Mesenchymal stem cell (in vitro differentiated cells and primary cell): ENCODE measurements at regions not wholly inside any gene's neighbourhood (a gene's known extent, or its start where the extent isn't known, plus 50 kb on each side); places are given as distances from the start of the nearest gene placed in this dataset.
"Not testable (repeated sequence)": the region's sequence is repeated elsewhere in the genome, so short reads cannot be mapped to it uniquely, and the experiment has no call there.

Experiments used
- DNase-seq: peaks from one replicate; pipeline ENCODE4 v3.0.0-alpha.2; 2013
- H2AFZ ChIP-seq: one replicate; pipeline ENCODE4 v1.6.1; 2013; ENCODE audit warnings: low read depth, mild to moderate bottlenecking, control low read depth, inconsistent platforms, low read length, moderate library complexity
- H2AK5ac ChIP-seq: 2 replicates; pipeline ENCODE4 v1.6.1; 2013; ENCODE audit warnings: low read length, moderate library complexity, mild to moderate bottlenecking, inconsistent platforms; ENCODE audit not compliant: severe bottlenecking
- H2BK120ac ChIP-seq: one replicate; pipeline ENCODE4 v1.6.1; 2013; ENCODE audit warnings: low read depth, mild to moderate bottlenecking, inconsistent platforms, low read length, moderate library complexity
- H2BK12ac ChIP-seq, 2 experiments: one replicate each; pipeline ENCODE4 v1.6.1; 2013; ENCODE audit warnings: inconsistent platforms in 2 of 2, low read length in 2 of 2, mild to moderate bottlenecking in 2 of 2, moderate library complexity in 2 of 2, control low read depth in 1 of 2
- H2BK15ac ChIP-seq: one replicate; pipeline ENCODE4 v1.6.1; 2013; ENCODE audit warnings: mild to moderate bottlenecking, low read depth, inconsistent platforms; ENCODE audit not compliant: poor library complexity, severe bottlenecking
- H2BK5ac ChIP-seq: 2 replicates; pipeline ENCODE4 v1.6.1; 2013; ENCODE audit warnings: low read depth, mild to moderate bottlenecking, low read length, control low read depth, inconsistent platforms; ENCODE audit not compliant: poor library complexity, severe bottlenecking
- H3K14ac ChIP-seq, 2 experiments: one replicate each; pipeline ENCODE4 v1.6.1; 2013; ENCODE audit warnings: inconsistent platforms in 2 of 2, low read length in 2 of 2, control low read depth in 1 of 2, mild to moderate bottlenecking in 1 of 2, moderate library complexity in 1 of 2
- H3K18ac ChIP-seq, 2 experiments: one replicate each; pipeline ENCODE4 v1.6.1; 2013; ENCODE audit warnings: inconsistent platforms in 2 of 2, low read length in 2 of 2, control low read depth in 1 of 2, low read depth in 1 of 2, mild to moderate bottlenecking in 1 of 2
- H3K23ac ChIP-seq, 2 experiments: one replicate each; pipeline ENCODE4 v1.6.1; 2013; ENCODE audit warnings: inconsistent platforms in 2 of 2, low read length in 2 of 2, mild to moderate bottlenecking in 2 of 2, moderate library complexity in 2 of 2, control low read depth in 1 of 2
- H3K27ac ChIP-seq: 2 replicates; pipeline ENCODE4 v1.5.1; 2013; ENCODE audit warnings: mild to moderate bottlenecking, moderate library complexity, low read length, control low read depth, inconsistent platforms; ENCODE audit not compliant: poor library complexity, severe bottlenecking
- H3K27me3 ChIP-seq, 2 experiments: 2 replicates each; pipeline versions ENCODE4 v1.6.1 to v1.7.0; 2013; ENCODE audit warnings: low read length in 2 of 2, mild to moderate bottlenecking in 2 of 2, moderate library complexity in 2 of 2, control low read depth in 1 of 2, inconsistent platforms in 1 of 2; ENCODE audit not compliant: control insufficient read depth in 1 of 2, insufficient read depth in 1 of 2
- H3K36me3 ChIP-seq, 2 experiments: 2 replicates each; pipeline versions ENCODE4 v1.6.1 to v1.7.0; 2013; ENCODE audit warnings: low read length in 2 of 2, control low read depth in 1 of 2, inconsistent platforms in 1 of 2, low read depth in 1 of 2, mild to moderate bottlenecking in 1 of 2; ENCODE audit not compliant: insufficient read depth in 2 of 2, control insufficient read depth in 1 of 2
- H3K4ac ChIP-seq, 2 experiments: one replicate each; pipeline ENCODE4 v1.6.1; 2013; ENCODE audit warnings: inconsistent platforms in 2 of 2, low read length in 2 of 2, mild to moderate bottlenecking in 2 of 2, moderate library complexity in 2 of 2, control low read depth in 1 of 2, low read depth in 1 of 2
- H3K4me1 ChIP-seq: 2 replicates; pipeline ENCODE4 v1.6.1; 2013; ENCODE audit warnings: low read depth, low read length, control low read depth; ENCODE audit not compliant: control insufficient read depth, insufficient read depth
- H3K4me2 ChIP-seq: 2 replicates; pipeline ENCODE4 v1.6.1; 2013; ENCODE audit warnings: low read length, mild to moderate bottlenecking, inconsistent platforms; ENCODE audit not compliant: poor library complexity, severe bottlenecking
- H3K4me3 ChIP-seq, 2 experiments: 2 replicates each; pipeline versions ENCODE4 v1.5.1 to v1.7.0; 2013; ENCODE audit warnings: low read length in 2 of 2, mild to moderate bottlenecking in 2 of 2, control low read depth in 1 of 2, low read depth in 1 of 2; ENCODE audit not compliant: insufficient read depth in 1 of 2
- H3K79me1 ChIP-seq: replicated peaks from 2 replicates; pipeline ENCODE4 v1.6.1; 2013; ENCODE audit warnings: mild to moderate bottlenecking, control low read depth, low read length, inconsistent platforms; ENCODE audit not compliant: poor library complexity, severe bottlenecking
- H3K9ac ChIP-seq: 2 replicates; pipeline ENCODE4 v1.7.0; 2013; ENCODE audit warnings: mild to moderate bottlenecking, low read length, moderate library complexity
- H3K9me3 ChIP-seq: 2 replicates; pipeline ENCODE4 v1.7.0; 2013; ENCODE audit warnings: mild to moderate bottlenecking, low read length; ENCODE audit not compliant: control insufficient read depth
- H4K8ac ChIP-seq: one replicate; pipeline ENCODE4 v1.6.1; 2013; ENCODE audit warnings: inconsistent platforms, mild to moderate bottlenecking, low read length, moderate library complexity
- H4K91ac ChIP-seq: one replicate; pipeline ENCODE4 v1.6.1; 2013; ENCODE audit warnings: mild to moderate bottlenecking, low read length, inconsistent platforms
- WGBS: methylation state at CpG from one replicate; pipeline ENCODE4 v1.1.7; 2013; ENCODE audit warnings: mixed read lengths; 5-methylcytosine and 5-hydroxymethylcytosine counted together

DNA sequence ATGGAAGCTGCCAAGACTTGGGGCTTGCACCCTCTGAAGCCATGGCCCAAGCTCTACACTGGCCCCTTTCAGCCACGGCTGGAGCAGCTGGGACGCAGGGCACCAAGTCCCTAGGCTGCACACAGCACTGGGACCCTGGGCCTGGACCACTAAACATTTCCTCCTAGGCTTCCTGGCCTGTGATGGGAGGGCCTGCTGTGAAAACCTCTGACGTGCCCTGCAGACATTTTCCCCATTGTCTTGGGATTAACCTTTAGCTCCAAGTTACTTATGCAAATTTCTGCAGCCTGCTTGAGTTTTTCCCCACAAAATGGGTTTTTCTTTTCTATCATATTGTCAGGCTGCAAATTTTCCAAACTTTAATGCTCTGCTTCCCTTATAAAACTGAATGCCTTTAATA is 733.5 kb downstream of the MECOM start:
- H4K91ac ChIP-seq, H3K4me3 ChIP-seq, H3K4ac ChIP-seq, H3K4me1 ChIP-seq, H3K36me3 ChIP-seq, H3K79me1 ChIP-seq, H3K9ac ChIP-seq, H2AFZ ChIP-seq, H2BK12ac ChIP-seq, H2BK120ac ChIP-seq, H3K23ac ChIP-seq, H2AK5ac ChIP-seq, H4K8ac ChIP-seq, DNase-seq, H3K4me2 ChIP-seq, H3K27ac ChIP-seq, H3K27me3 ChIP-seq, H2BK5ac ChIP-seq, H3K14ac ChIP-seq, H3K18ac ChIP-seq, H2BK15ac ChIP-seq: not testable (repeated sequence)
- H3K9me3 ChIP-seq = peaks cover 12% of the 10 kb centered on the region
- 73% methylated on average over 3 of the region's 3 CpGs for WGBS

DNA sequence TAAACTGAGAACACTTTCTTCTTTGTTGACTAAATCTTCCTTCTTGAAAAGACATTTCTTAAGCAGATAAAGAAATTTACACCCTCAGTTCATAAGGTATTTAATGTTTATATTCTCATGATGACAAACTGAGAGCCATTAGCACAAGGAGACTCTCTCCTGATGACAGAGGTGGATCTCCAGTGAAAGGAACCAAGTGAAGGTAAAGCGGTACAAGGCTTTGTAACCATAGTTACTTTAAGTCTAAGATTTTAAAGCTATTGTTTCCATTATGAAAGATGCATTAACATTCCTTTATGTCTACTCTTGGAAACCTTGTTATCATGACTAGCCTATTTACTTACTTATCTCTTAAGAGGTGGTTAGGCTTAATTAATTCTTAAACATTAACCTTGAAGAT is 737.1 kb downstream of the MECOM start:
- Histone ChIP-seq H3K9ac (no peak overlapping the region), H3K4ac (no peak overlapping the region), H3K4me1 (no peaks in the 10 kb centered on the region), H2BK5ac (no peak overlapping the region), H3K79me1 (no peaks in the 10 kb centered on the region), H2AFZ (no peak overlapping the region), H3K36me3 (no peaks in the 10 kb centered on the region), H3K27me3 (peaks cover 0 to 3% of the 10 kb centered on the region in 2 experiments), H2AK5ac (no peak overlapping the region), H3K27ac (no peak overlapping the region), H2BK12ac (no peak overlapping the region), H3K14ac (no peak overlapping the region), H2BK120ac (no peak overlapping the region), H3K4me3 (no peak overlapping the region), H2BK15ac (no peak overlapping the region), H4K91ac (no peak overlapping the region), H4K8ac (no peak overlapping the region), H3K23ac (no peak overlapping the region), H3K9me3 (no peaks in the 10 kb centered on the region), H3K4me2 (no peak overlapping the region), H3K18ac (no peak overlapping the region)
- no CpG with 5 or more reads among the region's 1 CpG for WGBS
- no peak for DNase-seq

DNA sequence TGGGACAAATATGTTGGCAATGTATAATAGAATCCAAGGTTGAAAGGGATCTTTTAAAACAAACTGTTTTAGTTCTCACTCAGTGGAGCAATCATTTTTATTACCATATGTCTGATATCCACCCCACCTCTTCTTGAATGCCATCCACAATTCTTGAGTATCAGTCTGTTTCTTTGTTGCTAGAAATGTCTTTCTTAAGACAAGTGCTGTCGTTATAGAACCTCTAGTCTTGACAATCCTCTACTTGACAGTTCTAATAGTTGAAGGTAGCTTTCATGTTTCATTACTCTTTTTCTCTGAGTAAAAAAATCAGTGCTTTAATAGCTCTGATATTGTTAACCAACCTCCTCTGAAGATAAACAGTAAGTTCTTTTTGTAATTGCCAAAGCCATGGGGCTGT is 737.9 kb downstream of the MECOM start:
- H3K36me3 ChIP-seq = no peaks in the 10 kb centered on the region
- H3K9me3 ChIP-seq = no peaks in the 10 kb centered on the region
- H2BK5ac ChIP-seq = no peak overlapping the region
- H3K23ac ChIP-seq = no peak overlapping the region
- DNase-seq = no peak
- H3K18ac ChIP-seq = no peak overlapping the region
- H2AFZ ChIP-seq = no peak overlapping the region
- no peak overlapping the region for H3K27ac ChIP-seq
- H3K9ac ChIP-seq = no peak overlapping the region
- H2AK5ac ChIP-seq = no peak overlapping the region
- H3K4me1 ChIP-seq = no peaks in the 10 kb centered on the region
- no peak overlapping the region for H4K8ac ChIP-seq
- no peak overlapping the region for H3K14ac ChIP-seq
- no peak overlapping the region for H3K4me2 ChIP-seq
- H2BK15ac ChIP-seq = no peak overlapping the region
- peaks cover 0 to 3% of the 10 kb centered on the region in 2 experiments for H3K27me3 ChIP-seq
- no peak overlapping the region for H2BK12ac ChIP-seq
- no peak overlapping the region for H4K91ac ChIP-seq
- H3K4ac ChIP-seq = no peak overlapping the region
- no peak overlapping the region for H3K4me3 ChIP-seq
- no peak overlapping the region for H2BK120ac ChIP-seq
- WGBS = no CpG with 5 or more reads among the region's 1 CpG
- no peaks in the 10 kb centered on the region for H3K79me1 ChIP-seq

DNA sequence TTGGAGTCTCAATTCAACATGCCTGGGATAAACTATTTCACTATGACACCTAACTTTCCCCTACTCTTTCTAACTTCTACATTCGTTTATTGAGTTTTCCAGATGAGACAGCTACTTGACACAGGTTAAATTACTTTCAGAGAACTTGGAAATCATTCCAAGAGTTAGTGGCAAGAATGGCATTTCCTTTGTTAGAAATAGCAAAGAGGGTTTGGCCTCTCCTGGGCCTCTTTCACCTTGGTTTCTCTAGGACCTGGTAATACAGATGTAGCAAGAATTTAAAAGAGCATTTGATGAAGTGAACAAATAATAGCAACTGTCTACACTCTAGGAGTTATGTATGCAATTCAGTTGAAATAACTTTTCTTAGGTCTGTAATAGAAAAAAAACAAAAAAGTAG is 748.9 kb downstream of the MECOM start:
- Histone ChIP-seq H3K23ac (no peak overlapping the region), H3K4ac (no peak overlapping the region), H2BK12ac (no peak overlapping the region), H2AFZ (no peak overlapping the region), H3K36me3 (no peaks in the 10 kb centered on the region), H3K4me3 (no peak overlapping the region), H3K14ac (no peak overlapping the region), H3K9me3 (no peaks in the 10 kb centered on the region), H3K18ac (no peak overlapping the region), H2BK15ac (no peak overlapping the region), H3K79me1 (no peaks in the 10 kb centered on the region), H4K8ac (no peak overlapping the region), H2BK5ac (no peak overlapping the region), H3K27me3 (no peaks in the 10 kb centered on the region), H3K9ac (no peak overlapping the region), H2BK120ac (no peak overlapping the region), H3K4me2 (no peak overlapping the region), H4K91ac (no peak overlapping the region), H2AK5ac (no peak overlapping the region), H3K4me1 (no peaks in the 10 kb centered on the region), H3K27ac (no peak overlapping the region)
- DNase-seq = no peak
- WGBS = no CpG with 5 or more reads among the region's 1 CpG
